ENCODE measurements at regions not wholly inside any gene's neighbourhood (a gene's known extent, or its start where the extent isn't known, plus 50 kb on each side); places are given as distances from the start of the nearest gene placed in this dataset.

GRCh38 chr6:106035655-106036054 lies 50.5 kb upstream of the PRDM1 start:
- no peak for DNase-seq

- DNase-seq: no peak
Measured at GRCh38 chr6:106033806-106034205, 52.3 kb upstream of the PRDM1 start.

- DNase-seq: no peak
Measured at GRCh38 chr6:106027758-106028157, 58.4 kb upstream of the PRDM1 start.

GRCh38 chr6:106026748-106027715 lies 59.1 kb upstream of the PRDM1 start:
- DNase-seq: peak; percentile 7

GRCh38 chr6:106025655-106026054 lies 60.5 kb upstream of the PRDM1 start:
- no peak for DNase-seq

GRCh38 chr6:106022801-106023200 lies 63.3 kb upstream of the PRDM1 start:
- no peak for DNase-seq

GRCh38 chr6:106017454-106017853 lies 68.7 kb upstream of the PRDM1 start:
- no peak for DNase-seq

GRCh38 chr6:106014955-106015354 lies 71.2 kb upstream of the PRDM1 start:
- no peak for DNase-seq

GRCh38 chr6:106011476-106011875 lies 74.7 kb upstream of the PRDM1 start:
- no peak for DNase-seq

GRCh38 chr6:106005954-106006353 lies 80.2 kb upstream of the PRDM1 start:
- DNase-seq: no peak

GRCh38 chr6:106005013-106005412 lies 81.1 kb upstream of the PRDM1 start:
- peak; percentile 3 for DNase-seq

GRCh38 chr6:106003268-106003987 lies 82.7 kb upstream of the PRDM1 start:
- DNase-seq: no peak

- DNase-seq: no peak
Measured at GRCh38 chr6:106002005-106002404, 84.1 kb upstream of the PRDM1 start.

GRCh38 chr6:106000935-106001334 lies 85.2 kb upstream of the PRDM1 start:
- DNase-seq: no peak

- DNase-seq: no peak
Measured at GRCh38 chr6:105997482-105997881, 88.7 kb upstream of the PRDM1 start.

GRCh38 chr6:105995391-105995865 lies 90.7 kb upstream of the PRDM1 start:
- peak; percentile 33 for DNase-seq

- peak; percentile 77 for DNase-seq
Measured at GRCh38 chr6:105994591-105995390, 91.3 kb upstream of the PRDM1 start.

- DNase-seq: peak; percentile 80
Measured at GRCh38 chr6:105994118-105994590, 92.0 kb upstream of the PRDM1 start.

- no peak for DNase-seq
Measured at GRCh38 chr6:105993341-105994117, 92.6 kb upstream of the PRDM1 start.

- DNase-seq: peak; percentile 70
Measured at GRCh38 chr6:105992315-105992961, 93.7 kb upstream of the PRDM1 start.

- no peak for DNase-seq
Measured at GRCh38 chr6:105991561-105992314, 94.4 kb upstream of the PRDM1 start.
